B cell (primary cell): ENCODE measurements at regions not wholly inside any gene's neighbourhood (a gene's known extent, or its start where the extent isn't known, plus 50 kb on each side); places are given as distances from the start of the nearest gene placed in this dataset.

Experiments used
- ATAC-seq: fragments of 200-7000 bp; cut with Tn5 transposase; one replicate; pipeline ENCODE4 v1.10.0; 2021; ENCODE audit warnings: low read depth, mild to moderate bottlenecking, moderate number of reproducible peaks, moderate library complexity
- CTCF ChIA-PET: fragments of 350-600 bp; sonication (Branson Sonifier 250); formaldehyde crosslinking; loops from one replicate; lab custom pipeline; 2021; ENCODE audit warnings: antibody characterized with exemption, inconsistent platforms; lab: Charles Lee
- POLR2A ChIA-PET: fragments of 350-600 bp; sonication (Branson Sonifier 250); formaldehyde crosslinking; loops from one replicate; lab custom pipeline; 2021; ENCODE audit warnings: antibody characterized with exemption; lab: Charles Lee
- DNase-seq: peaks from one replicate; pipeline ENCODE4 v3.0.0; 2013
- H2AFZ ChIP-seq: 2 replicates; pipeline ENCODE4 v1.6.1; 2012; ENCODE audit warnings: mild to moderate bottlenecking, low read depth, low read length; ENCODE audit not compliant: insufficient read depth, poor library complexity, severe bottlenecking
- H3K27ac ChIP-seq, 2 donors: 1 replicate in 1 of 2; 2 replicates in 1 of 2; pipeline ENCODE4 v1.5.1; 2012 to 2013; ENCODE audit warnings: low read length in 2 of 2, mild to moderate bottlenecking in 2 of 2, moderate library complexity in 1 of 2
- H3K27me3 ChIP-seq, 4 experiments: fragments of 200-600 bp in 1 of 4; sonication (generic) in 1 of 4; replicated peaks in 1 of 4; 1 replicate in 2 of 4; 2 replicates in 2 of 4; pipeline versions ENCODE4 v1.6.1 to v1.7.0; 2013 to 2016; ENCODE audit warnings: low read length in 3 of 4, mild to moderate bottlenecking in 2 of 4, mixed read lengths in 1 of 4, moderate library complexity in 1 of 4; ENCODE audit not compliant: insufficient read depth in 4 of 4, control insufficient read depth in 3 of 4; ENCODE audit errors: control extremely low read depth in 1 of 4
- H3K36me3 ChIP-seq, 2 experiments: replicated peaks in 1 of 2; 1 replicate in 1 of 2; 2 replicates in 1 of 2; pipeline versions ENCODE4 v1.6.1 to v1.7.1; 2013; ENCODE audit warnings: low read length in 1 of 2; ENCODE audit not compliant: insufficient read depth in 2 of 2, control insufficient read depth in 1 of 2; ENCODE audit errors: control extremely low read depth in 1 of 2, extremely low read depth in 1 of 2
- H3K4me1 ChIP-seq, 2 donors: fragments of 200-600 bp in 1 of 2; sonication (generic) in 1 of 2; 1 replicate in 1 of 2; 2 replicates in 1 of 2; pipeline versions ENCODE4 v1.5.1 to v1.6.1; 2013 to 2017; ENCODE audit warnings: low read length in 2 of 2; ENCODE audit not compliant: control insufficient read depth in 2 of 2, insufficient read depth in 2 of 2
- H3K4me2 ChIP-seq: replicated peaks from 2 replicates; pipeline ENCODE3; 2012; ENCODE audit warnings: mild to moderate bottlenecking, low read depth, low read length; ENCODE audit not compliant: poor library complexity, severe bottlenecking
- H3K4me3 ChIP-seq, 5 experiments: fragments of 200-600 bp in 1 of 5; sonication (generic) in 1 of 5; 1 replicate in 3 of 5; 2 replicates in 2 of 5; pipeline versions ENCODE4 v1.5.1 to v1.7.0; 2011 to 2016; ENCODE audit warnings: low read length in 4 of 5, mild to moderate bottlenecking in 4 of 5, low read depth in 2 of 5, control low read depth in 1 of 5, moderate library complexity in 1 of 5; ENCODE audit not compliant: insufficient read depth in 1 of 5; ENCODE audit errors: control extremely low read depth in 1 of 5, extremely low read depth in 1 of 5
- H3K79me2 ChIP-seq: fragments of 200-600 bp; sonication (generic); one replicate; pipeline ENCODE4 v1.6.0; 2016; ENCODE audit warnings: low read length; ENCODE audit not compliant: control insufficient read depth, insufficient read depth
- H3K9ac ChIP-seq: fragments of 200-600 bp; sonication (generic); 2 replicates; pipeline ENCODE4 v1.6.1; 2017; ENCODE audit warnings: mild to moderate bottlenecking, low read length, moderate library complexity
- H3K9me3 ChIP-seq, 3 donors: one replicate each; pipeline versions ENCODE4 v1.6.1 to v1.7.1; 2013; ENCODE audit warnings: low read length in 2 of 3; ENCODE audit not compliant: control insufficient read depth in 2 of 3, insufficient read depth in 1 of 3; ENCODE audit errors: control extremely low read depth in 1 of 3
- H4K20me1 ChIP-seq: 2 replicates; pipeline ENCODE4 v1.6.0; 2012; ENCODE audit warnings: mild to moderate bottlenecking, low read length; ENCODE audit not compliant: insufficient read depth, control insufficient read depth, poor library complexity, severe bottlenecking
- H3K27ac Mint-ChIP-seq: one replicate; pipeline ENCODE4 v1.8.0; 2021; ENCODE audit warnings: mixed read lengths
- H3K27me3 Mint-ChIP-seq: one replicate; pipeline ENCODE4 v1.8.0; 2021; ENCODE audit warnings: mixed read lengths
- H3K4me1 Mint-ChIP-seq: one replicate; pipeline ENCODE4 v1.8.0; 2021; ENCODE audit warnings: mixed read lengths
- H3K4me3 Mint-ChIP-seq: one replicate; pipeline ENCODE4 v1.8.0; 2021; ENCODE audit warnings: mixed read lengths
- H3K9me3 Mint-ChIP-seq: one replicate; pipeline ENCODE4 v1.8.0; 2022; ENCODE audit warnings: mixed read lengths; ENCODE audit not compliant: insufficient read depth
- EZH2 ChIP-seq: IDR thresholded peaks from 2 replicates; pipeline ENCODE4 v1.6.1; 2012; ENCODE audit warnings: borderline replicate concordance, low read depth, mild to moderate bottlenecking, moderate library complexity, low read length; ENCODE audit not compliant: insufficient read depth, poor library complexity, severe bottlenecking
- WGBS: methylation state at CpG from one replicate; pipeline ENCODE4 v1.1.5; 2013; ENCODE audit warnings: missing lambda C conversion rate; ENCODE audit not compliant: insufficient coverage; 5-methylcytosine and 5-hydroxymethylcytosine counted together
- intact Hi-C: fragments of 100-400 bp; cut with micrococcal nuclease; formaldehyde crosslinking; loops from one replicate; pipeline ENCODE4 v1.10.0; 2022
- TF ChIP-seq, protein P1 (sequence below): fragments of 200-600 bp; IDR thresholded peaks from one replicate; pipeline ENCODE4 v1.8.0; 2022; ENCODE audit warnings: antibody characterized with exemption, mild to moderate bottlenecking

GRCh38 chr6:141501616-141502015 is 631.1 kb upstream of the GJE1 start:
- Mint-ChIP-seq H3K27ac (no peak overlapping the region), H3K27me3 (no peaks in the 10 kb centered on the region), H3K4me3 (no peak overlapping the region), H3K9me3 (peaks cover 15% of the 10 kb centered on the region), H3K4me1 (peaks cover 5% of the 10 kb centered on the region)
- ATAC-seq (no peak), DNase-seq (no peak)
- Histone ChIP-seq H3K27me3 (no peaks in the 10 kb centered on the region), H3K4me3 (no peak overlapping the region), H3K79me2 (no peaks in the 10 kb centered on the region), H3K9ac (no peak overlapping the region), H3K4me2 (no peak overlapping the region), H2AFZ (no peak overlapping the region), H3K27ac (no peak overlapping the region), H3K9me3 (peaks cover 2 to 14% (median 14%) of the 10 kb centered on the region in 3 donors), H3K4me1 (peaks cover 3 to 4% of the 10 kb centered on the region in 2 donors), H3K36me3 (no peaks in the 10 kb centered on the region), H4K20me1 (no peaks in the 10 kb centered on the region)
- TF ChIP-seq, protein P1, sequence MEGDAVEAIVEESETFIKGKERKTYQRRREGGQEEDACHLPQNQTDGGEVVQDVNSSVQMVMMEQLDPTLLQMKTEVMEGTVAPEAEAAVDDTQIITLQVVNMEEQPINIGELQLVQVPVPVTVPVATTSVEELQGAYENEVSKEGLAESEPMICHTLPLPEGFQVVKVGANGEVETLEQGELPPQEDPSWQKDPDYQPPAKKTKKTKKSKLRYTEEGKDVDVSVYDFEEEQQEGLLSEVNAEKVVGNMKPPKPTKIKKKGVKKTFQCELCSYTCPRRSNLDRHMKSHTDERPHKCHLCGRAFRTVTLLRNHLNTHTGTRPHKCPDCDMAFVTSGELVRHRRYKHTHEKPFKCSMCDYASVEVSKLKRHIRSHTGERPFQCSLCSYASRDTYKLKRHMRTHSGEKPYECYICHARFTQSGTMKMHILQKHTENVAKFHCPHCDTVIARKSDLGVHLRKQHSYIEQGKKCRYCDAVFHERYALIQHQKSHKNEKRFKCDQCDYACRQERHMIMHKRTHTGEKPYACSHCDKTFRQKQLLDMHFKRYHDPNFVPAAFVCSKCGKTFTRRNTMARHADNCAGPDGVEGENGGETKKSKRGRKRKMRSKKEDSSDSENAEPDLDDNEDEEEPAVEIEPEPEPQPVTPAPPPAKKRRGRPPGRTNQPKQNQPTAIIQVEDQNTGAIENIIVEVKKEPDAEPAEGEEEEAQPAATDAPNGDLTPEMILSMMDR = no peak
- TF ChIP-seq EZH2 = no peak
- no CpG with 5 or more reads among the region's 1 CpG for WGBS
- intact Hi-C loops = no loop called here
- CTCF ChIA-PET = no interaction called here
- POLR2A ChIA-PET = no interaction called here

DNA sequence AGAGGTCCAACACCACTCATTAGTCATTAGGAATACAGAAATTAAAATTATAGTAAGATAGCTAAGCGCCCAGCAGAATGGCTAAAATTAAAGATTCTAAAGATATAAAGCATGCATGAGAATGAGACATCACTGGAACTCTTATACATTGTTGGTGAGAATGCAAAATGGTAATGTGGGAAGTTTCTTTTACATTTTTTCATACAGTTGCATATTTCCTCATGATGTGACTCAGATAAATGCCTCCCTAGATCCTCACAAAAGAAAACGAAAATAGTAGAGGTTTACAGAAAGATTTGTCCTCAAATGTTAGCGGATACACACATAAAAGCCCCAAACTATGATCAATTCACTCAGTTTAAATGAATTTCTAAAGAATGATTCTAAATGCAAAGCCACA is 633.7 kb upstream of the GJE1 start:
- Histone ChIP-seq H3K79me2 (no peaks in the 10 kb centered on the region), H3K9ac (no peak overlapping the region), H3K27me3 (no peaks in the 10 kb centered on the region), H2AFZ (no peak overlapping the region), H4K20me1 (no peaks in the 10 kb centered on the region), H3K4me1 (peaks cover 8 to 9% of the 10 kb centered on the region in 2 donors), H3K27ac (no peak overlapping the region), H3K4me2 (no peak overlapping the region), H3K4me3 (no peak overlapping the region), H3K9me3 (peaks cover 0 to 5% (median 0%) of the 10 kb centered on the region in 3 donors), H3K36me3 (no peaks in the 10 kb centered on the region)
- no peak overlapping the region for H3K27ac Mint-ChIP-seq
- H3K9me3 Mint-ChIP-seq = peaks cover 4% of the 10 kb centered on the region
- TF ChIP-seq, protein P1 = no peak
- no peak for TF ChIP-seq EZH2
- WGBS = no CpG with 5 or more reads among the region's 3 CpGs
- CTCF ChIA-PET = no interaction called here
- no peak overlapping the region for H3K4me3 Mint-ChIP-seq
- POLR2A ChIA-PET = no interaction called here
- intact Hi-C loops = no loop called here
- H3K4me1 Mint-ChIP-seq = peaks cover 13% of the 10 kb centered on the region
- H3K27me3 Mint-ChIP-seq = no peaks in the 10 kb centered on the region
- no peak for ATAC-seq
- DNase-seq = no peak
